Activated naive CD4-positive, alpha-beta T cell treated with anti-CD3 and anti-CD28 coated beads for 36 hours (primary cell): ENCODE measurements at regions not wholly inside any gene's neighbourhood (a gene's known extent, or its start where the extent isn't known, plus 50 kb on each side); places are given as distances from the start of the nearest gene placed in this dataset.
"Not testable (repeated sequence)": the region's sequence is repeated elsewhere in the genome, so short reads cannot be mapped to it uniquely, and the experiment has no call there.

ENCODE experiments used
- CTCF ChIA-PET: fragments of 350-600 bp; sonication (Branson Sonifier 250); formaldehyde crosslinking; loops from one replicate; lab custom pipeline; 2021; ENCODE audit warnings: antibody characterized with exemption; lab: Charles Lee
- DNase-seq: peaks from one replicate; pipeline ENCODE4 v3.0.0-alpha.2; 2020
- H3K27ac Mint-ChIP-seq: one replicate; pipeline ENCODE4 v1.8.0; 2021; ENCODE audit warnings: mild to moderate bottlenecking, mixed read lengths
- H3K27me3 Mint-ChIP-seq: one replicate; pipeline ENCODE4 v1.8.0; 2021; ENCODE audit warnings: low read depth, mixed read lengths
- H3K36me3 Mint-ChIP-seq: one replicate; pipeline ENCODE4 v1.8.0; 2021; ENCODE audit warnings: low read depth, mixed read lengths
- H3K4me1 Mint-ChIP-seq: one replicate; pipeline ENCODE4 v1.8.0; 2021; ENCODE audit warnings: low read depth, mixed read lengths
- H3K4me3 Mint-ChIP-seq: one replicate; pipeline ENCODE4 v1.8.0; 2021; ENCODE audit warnings: mild to moderate bottlenecking, moderate library complexity, mixed read lengths
- H3K9me3 Mint-ChIP-seq: one replicate; pipeline ENCODE4 v1.8.0; 2021; ENCODE audit warnings: mixed read lengths
- intact Hi-C: fragments of 100-400 bp; cut with micrococcal nuclease; formaldehyde crosslinking; loops from one replicate; pipeline ENCODE4 v1.15.1; 2023

DNA sequence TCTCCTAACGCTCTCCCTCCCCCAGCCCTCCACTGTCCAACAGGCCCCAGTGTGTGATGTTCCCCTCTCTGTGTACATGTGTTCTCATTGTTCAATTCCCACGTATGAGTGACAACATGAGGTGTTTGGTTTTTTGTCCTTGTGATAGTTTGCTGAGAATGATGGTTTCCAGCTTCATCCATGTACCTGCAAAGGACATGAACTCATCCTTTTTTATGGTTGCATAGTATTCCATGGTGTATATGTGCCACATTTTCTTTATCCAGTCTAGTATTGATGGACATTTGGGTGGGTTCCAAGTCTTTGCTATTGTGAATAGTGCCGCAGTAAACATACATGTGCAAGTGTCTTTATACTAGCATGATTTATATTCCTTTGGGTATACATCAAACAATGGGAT lies 347.4 kb downstream of the MAGEE1 start:
- DNase-seq, CTCF ChIA-PET, H3K4me3 Mint-ChIP-seq, H3K27me3 Mint-ChIP-seq, intact Hi-C loops, H3K4me1 Mint-ChIP-seq, H3K27ac Mint-ChIP-seq, H3K9me3 Mint-ChIP-seq, H3K36me3 Mint-ChIP-seq: not testable (repeated sequence)

DNA sequence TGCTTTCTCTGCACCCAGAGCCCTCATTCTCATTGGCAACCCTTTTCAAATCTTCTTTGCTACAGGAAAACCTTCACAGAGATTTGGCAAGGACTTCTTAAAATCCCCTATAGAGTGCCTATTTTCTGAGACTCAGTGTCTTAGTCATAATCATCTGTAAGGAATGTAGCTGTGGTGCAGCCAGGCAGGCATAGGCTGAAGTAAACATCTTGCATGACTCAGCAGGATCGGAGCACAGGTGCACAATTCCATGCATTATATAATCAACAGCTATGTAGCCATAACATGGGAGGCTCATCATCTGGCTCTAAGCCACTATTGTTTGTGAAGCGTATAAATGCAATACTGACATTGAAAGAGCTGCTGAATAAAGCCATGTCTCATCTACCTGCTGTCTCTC lies 368.8 kb downstream of the MAGEE1 start:
- H3K9me3 Mint-ChIP-seq = no peaks in the 10 kb centered on the region
- H3K4me3 Mint-ChIP-seq = no peak overlapping the region
- intact Hi-C loops = no loop called here
- H3K36me3 Mint-ChIP-seq = no peaks in the 10 kb centered on the region
- CTCF ChIA-PET = no interaction called here
- no peaks in the 10 kb centered on the region for H3K27me3 Mint-ChIP-seq
- no peaks in the 10 kb centered on the region for H3K4me1 Mint-ChIP-seq
- H3K27ac Mint-ChIP-seq = no peak overlapping the region
- no peak for DNase-seq

DNA sequence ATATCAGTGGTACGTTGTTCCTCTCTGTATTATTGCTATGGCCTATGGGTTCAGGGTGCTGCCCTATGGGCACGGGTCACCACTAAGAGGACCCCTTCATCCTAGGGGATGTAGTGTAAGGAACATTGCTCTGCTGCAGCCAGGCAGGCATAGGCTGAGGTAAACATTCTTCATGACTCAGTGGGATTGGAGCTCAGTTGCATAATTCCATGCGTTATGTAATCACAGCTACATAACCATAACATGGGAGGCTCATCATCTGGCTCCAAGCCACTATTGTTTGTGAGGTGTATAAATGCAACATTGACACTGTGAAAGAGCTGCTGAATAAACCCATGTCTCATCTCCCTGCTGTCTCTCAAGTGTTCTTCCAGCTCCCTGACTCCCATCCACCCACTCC lies 375.2 kb downstream of the MAGEE1 start:
- Mint-ChIP-seq H3K27ac (no peak overlapping the region), H3K9me3 (no peaks in the 10 kb centered on the region), H3K4me1 (no peaks in the 10 kb centered on the region), H3K36me3 (no peaks in the 10 kb centered on the region), H3K4me3 (no peak overlapping the region), H3K27me3 (no peaks in the 10 kb centered on the region)
- no peak for DNase-seq
- intact Hi-C loops = no loop called here
- CTCF ChIA-PET = no interaction called here

DNA sequence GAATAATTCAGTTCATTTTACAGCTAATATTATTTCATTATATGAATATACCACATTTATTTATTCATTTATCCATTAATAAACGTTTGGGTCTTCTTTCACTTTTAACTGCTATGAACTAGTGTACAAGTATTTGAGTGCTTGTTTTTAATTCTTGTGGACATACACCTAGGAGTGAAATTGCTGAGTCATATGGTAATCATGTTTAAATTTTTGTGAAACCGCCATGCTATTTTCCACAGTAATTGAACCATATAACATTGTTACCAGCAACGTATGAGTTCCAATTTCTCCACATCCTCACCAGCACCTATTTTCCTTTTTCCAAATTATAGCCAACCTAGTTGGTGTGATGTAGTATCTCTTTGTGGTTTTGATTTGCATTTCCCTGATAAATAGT lies 388.2 kb downstream of the MAGEE1 start:
- intact Hi-C loops = no loop called here
- H3K9me3 Mint-ChIP-seq = no peaks in the 10 kb centered on the region
- CTCF ChIA-PET = no interaction called here
- no peak overlapping the region for H3K27ac Mint-ChIP-seq
- H3K4me3 Mint-ChIP-seq = no peak overlapping the region
- no peaks in the 10 kb centered on the region for H3K27me3 Mint-ChIP-seq
- H3K4me1 Mint-ChIP-seq = no peaks in the 10 kb centered on the region
- no peaks in the 10 kb centered on the region for H3K36me3 Mint-ChIP-seq
- DNase-seq = no peak

DNA sequence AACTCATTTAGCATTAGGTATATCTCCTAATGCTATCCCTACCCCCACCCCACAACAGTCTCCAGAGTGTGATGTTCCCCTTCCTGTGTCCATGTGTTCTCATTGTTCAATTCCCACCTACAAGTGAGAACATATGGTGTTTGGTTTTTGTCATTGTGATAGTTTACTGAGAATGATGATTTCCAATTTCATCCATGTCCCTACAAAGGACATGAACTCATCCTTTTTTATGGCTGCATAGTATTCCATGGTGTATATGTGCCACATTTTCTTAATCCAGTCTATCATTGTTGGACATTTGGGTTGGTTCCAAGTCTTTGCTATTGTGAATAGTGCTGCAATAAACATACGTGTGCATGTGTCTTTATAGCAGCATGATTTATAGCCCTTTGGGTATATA lies 389.8 kb downstream of the MAGEE1 start:
- H3K4me3 Mint-ChIP-seq, H3K36me3 Mint-ChIP-seq, DNase-seq, CTCF ChIA-PET, intact Hi-C loops, H3K4me1 Mint-ChIP-seq, H3K27ac Mint-ChIP-seq, H3K9me3 Mint-ChIP-seq, H3K27me3 Mint-ChIP-seq: not testable (repeated sequence)

DNA sequence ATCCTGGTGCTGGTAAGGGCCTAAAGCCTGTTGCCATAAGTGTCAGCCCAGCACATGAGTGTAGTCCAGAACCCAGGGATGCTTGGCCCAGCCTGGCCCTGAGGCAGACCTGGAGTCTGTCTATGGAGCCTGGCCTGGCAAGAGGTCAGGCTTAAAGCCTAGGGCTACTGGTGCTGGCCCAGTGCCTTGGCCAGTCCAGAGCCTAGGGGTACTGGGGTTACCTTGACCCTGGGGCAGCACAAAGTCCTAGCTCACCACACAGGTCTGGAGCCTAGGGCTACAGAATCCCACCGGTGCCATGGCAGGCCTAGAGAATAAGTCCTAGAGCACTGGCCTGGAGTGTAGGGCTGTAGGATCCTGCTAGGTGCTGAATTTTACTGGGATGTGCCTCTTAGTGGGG lies 393.8 kb downstream of the MAGEE1 start:
- Mint-ChIP-seq H3K4me3 (no peak overlapping the region), H3K36me3 (no peaks in the 10 kb centered on the region), H3K27me3 (no peaks in the 10 kb centered on the region), H3K27ac (no peak overlapping the region), H3K4me1 (no peaks in the 10 kb centered on the region), H3K9me3 (no peaks in the 10 kb centered on the region)
- CTCF ChIA-PET = no interaction called here
- intact Hi-C loops = no loop called here
- no peak for DNase-seq

DNA sequence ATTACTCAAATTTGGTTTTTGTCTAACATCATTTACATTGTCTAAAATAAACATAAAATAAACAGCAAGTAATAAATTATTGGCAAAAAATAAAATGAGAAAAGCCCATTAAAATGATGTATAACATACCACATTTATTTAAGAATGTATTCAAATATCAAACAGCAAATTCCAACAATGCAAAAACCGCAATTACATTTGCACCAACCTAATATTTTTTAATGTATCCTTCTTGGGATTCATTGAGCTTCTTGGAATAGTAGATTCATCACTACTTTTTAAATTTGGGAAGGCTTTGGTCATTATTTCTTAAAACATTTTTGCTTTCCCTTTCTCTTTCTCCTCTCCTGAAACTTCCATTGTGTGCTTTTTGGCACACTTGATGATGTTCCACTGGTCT lies 400.2 kb downstream of the MAGEE1 start:
- DNase-seq = no peak
- Mint-ChIP-seq H3K4me3 (no peak overlapping the region), H3K36me3 (no peaks in the 10 kb centered on the region), H3K27ac (no peak overlapping the region), H3K4me1 (no peaks in the 10 kb centered on the region), H3K27me3 (no peaks in the 10 kb centered on the region), H3K9me3 (no peaks in the 10 kb centered on the region)
- CTCF ChIA-PET = no interaction called here
- intact Hi-C loops = no loop called here

DNA sequence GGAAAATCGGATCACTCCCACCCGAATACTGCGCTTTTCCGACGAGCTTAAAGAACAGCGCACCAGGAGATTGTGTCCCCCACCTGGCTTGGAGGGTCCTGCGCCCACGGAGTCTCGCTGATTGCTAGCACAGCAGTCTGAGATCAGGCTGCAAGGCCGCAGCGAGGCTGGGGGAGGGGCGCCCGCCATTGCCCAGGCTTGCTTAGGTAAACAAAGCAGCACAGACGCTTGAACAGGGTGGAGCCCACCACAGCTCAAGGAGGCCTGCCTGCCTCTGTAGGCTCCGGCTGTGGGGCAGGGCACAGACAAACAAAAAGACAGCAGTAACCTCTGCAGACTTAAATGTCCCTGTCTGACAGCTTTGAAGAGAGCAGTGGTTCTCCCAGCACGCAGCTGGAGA lies 413.4 kb downstream of the MAGEE1 start:
- H3K27ac Mint-ChIP-seq, H3K27me3 Mint-ChIP-seq, intact Hi-C loops, DNase-seq, H3K4me1 Mint-ChIP-seq, H3K4me3 Mint-ChIP-seq, H3K9me3 Mint-ChIP-seq, H3K36me3 Mint-ChIP-seq, CTCF ChIA-PET: not testable (repeated sequence)

DNA sequence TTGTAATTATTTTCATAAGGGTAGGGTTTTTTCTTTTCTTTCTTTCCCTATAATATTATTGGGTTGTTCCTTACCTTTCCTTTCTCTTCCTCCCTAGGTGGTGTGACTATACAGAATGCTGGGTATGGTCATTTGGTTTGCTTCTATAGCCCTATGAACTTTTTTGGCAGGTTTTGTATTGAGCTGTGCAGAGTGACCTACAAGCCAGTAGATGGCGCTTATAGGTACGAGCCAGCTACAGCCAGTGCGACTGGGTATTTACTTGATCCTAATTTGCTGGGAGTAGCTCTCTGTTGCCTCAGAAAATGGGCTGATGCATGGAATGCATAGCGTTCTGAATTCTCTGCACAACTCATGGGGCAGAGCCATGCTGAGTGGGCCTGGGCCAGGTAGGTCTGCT lies 423.3 kb downstream of the MAGEE1 start:
- Mint-ChIP-seq H3K4me3 (no peak overlapping the region), H3K4me1 (no peaks in the 10 kb centered on the region), H3K36me3 (no peaks in the 10 kb centered on the region), H3K27me3 (no peaks in the 10 kb centered on the region), H3K9me3 (no peaks in the 10 kb centered on the region), H3K27ac (no peak overlapping the region)
- DNase-seq = no peak
- intact Hi-C loops = no loop called here
- CTCF ChIA-PET = interaction anchor here (0.8 kb wide), 1 partner anchor 9 kb away, joined by 3 read pairs; no protein-coding TSS in a partner anchor

DNA sequence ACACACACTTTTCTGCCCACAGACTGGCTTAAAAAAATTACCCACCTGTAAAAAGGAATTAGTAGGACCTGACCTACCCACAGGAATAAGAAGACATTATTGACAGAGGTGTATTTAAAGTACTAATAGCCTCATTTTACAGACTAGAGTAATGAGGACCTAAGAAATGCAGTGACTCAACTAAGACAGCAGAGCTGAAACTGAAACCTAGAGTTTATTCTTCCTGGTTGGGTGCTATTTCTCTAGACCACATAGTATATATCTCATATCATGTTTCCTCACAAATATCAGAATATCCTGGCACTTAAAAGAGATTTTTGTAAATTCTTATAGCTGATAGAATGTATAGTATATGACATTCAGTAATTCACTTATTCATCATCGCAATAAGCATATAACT lies 435.0 kb downstream of the MAGEE1 start:
- no peak for DNase-seq
- H3K27me3 Mint-ChIP-seq = peaks cover 6% of the 10 kb centered on the region
- no peak overlapping the region for H3K4me3 Mint-ChIP-seq
- no peaks in the 10 kb centered on the region for H3K4me1 Mint-ChIP-seq
- intact Hi-C loops = no loop called here
- CTCF ChIA-PET = no interaction called here
- H3K9me3 Mint-ChIP-seq = no peaks in the 10 kb centered on the region
- no peaks in the 10 kb centered on the region for H3K36me3 Mint-ChIP-seq
- no peak overlapping the region for H3K27ac Mint-ChIP-seq

DNA sequence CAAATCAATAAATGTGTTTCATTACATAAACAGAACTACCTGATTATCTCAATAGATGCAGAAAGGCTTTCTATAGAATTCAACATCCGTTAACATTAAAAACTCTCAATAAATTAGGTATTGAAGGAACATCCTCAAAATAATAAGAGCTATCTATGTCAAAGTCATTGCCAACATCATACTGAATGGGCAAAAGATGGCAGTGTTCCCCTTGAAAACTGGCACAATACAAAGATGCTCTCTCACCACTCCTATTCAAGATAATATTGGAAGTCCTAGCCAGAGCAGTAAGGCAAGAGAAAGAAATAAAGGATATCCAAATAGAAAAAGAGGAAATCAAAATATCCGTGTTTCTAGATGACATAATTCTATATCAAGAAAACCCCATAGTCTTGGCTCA lies 466.4 kb downstream of the MAGEE1 start:
- DNase-seq = no peak
- Mint-ChIP-seq H3K27ac (no peak overlapping the region), H3K4me3 (no peak overlapping the region), H3K27me3 (no peaks in the 10 kb centered on the region), H3K9me3 (peaks cover 3% of the 10 kb centered on the region), H3K4me1 (no peaks in the 10 kb centered on the region), H3K36me3 (no peaks in the 10 kb centered on the region)
- intact Hi-C loops = loop anchor here (10.0 kb wide), 1 partner anchor 1001 kb away; the partner anchor contains the start of genes COX7B and MAGT1
- CTCF ChIA-PET = no interaction called here

DNA sequence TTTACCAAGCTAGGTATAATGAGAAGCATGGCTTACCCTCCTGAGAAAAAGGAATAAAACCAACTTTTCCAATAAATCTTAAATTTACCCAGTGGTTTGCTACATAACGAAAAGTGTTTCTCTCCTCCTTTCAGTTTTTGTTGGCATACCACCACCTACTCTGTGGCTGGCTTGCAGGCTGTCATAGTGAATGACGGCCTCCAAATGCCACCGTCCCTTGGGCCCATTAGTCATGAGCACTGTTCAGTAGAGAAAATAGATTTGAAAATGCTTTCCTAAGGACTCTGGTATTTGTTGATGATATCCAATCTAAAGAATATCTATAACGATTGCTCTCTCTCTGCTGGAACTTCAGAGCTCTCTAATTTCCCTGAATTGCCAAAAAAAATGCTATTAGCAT lies 488.3 kb downstream of the MAGEE1 start:
- Mint-ChIP-seq H3K36me3 (no peaks in the 10 kb centered on the region), H3K27me3 (no peaks in the 10 kb centered on the region), H3K27ac (no peak overlapping the region), H3K4me3 (no peak overlapping the region), H3K4me1 (no peaks in the 10 kb centered on the region), H3K9me3 (peaks cover 8% of the 10 kb centered on the region)
- intact Hi-C loops = no loop called here
- DNase-seq = no peak
- CTCF ChIA-PET = no interaction called here

DNA sequence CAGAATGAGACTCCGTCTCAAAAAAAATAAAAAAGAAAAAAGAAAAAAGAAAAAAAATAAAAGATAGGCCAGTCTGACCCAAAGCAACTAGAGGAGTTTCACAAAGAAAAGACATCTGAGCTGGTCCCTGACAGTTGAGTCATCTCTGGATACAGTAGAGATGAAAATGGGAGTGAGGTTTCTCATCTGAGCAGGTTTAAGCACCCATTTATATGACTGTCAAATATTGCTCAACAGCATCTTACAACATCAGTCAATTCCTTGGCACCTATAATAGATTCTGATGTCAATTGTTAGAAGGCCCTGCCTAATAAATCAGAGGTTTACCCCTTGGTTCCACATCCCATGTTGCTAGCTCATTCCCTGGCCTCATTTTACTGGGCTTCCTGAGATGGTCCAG lies 490.5 kb downstream of the MAGEE1 start:
- H3K36me3 Mint-ChIP-seq = no peaks in the 10 kb centered on the region
- DNase-seq = no peak
- H3K27me3 Mint-ChIP-seq = no peaks in the 10 kb centered on the region
- H3K9me3 Mint-ChIP-seq = peaks cover 2% of the 10 kb centered on the region
- no peak overlapping the region for H3K27ac Mint-ChIP-seq
- CTCF ChIA-PET = interaction anchor here (0.5 kb wide), 1 partner anchor 1863 kb away, joined by 4 read pairs; no protein-coding TSS in a partner anchor
- H3K4me1 Mint-ChIP-seq = no peaks in the 10 kb centered on the region
- H3K4me3 Mint-ChIP-seq = no peak overlapping the region
- intact Hi-C loops = no loop called here

DNA sequence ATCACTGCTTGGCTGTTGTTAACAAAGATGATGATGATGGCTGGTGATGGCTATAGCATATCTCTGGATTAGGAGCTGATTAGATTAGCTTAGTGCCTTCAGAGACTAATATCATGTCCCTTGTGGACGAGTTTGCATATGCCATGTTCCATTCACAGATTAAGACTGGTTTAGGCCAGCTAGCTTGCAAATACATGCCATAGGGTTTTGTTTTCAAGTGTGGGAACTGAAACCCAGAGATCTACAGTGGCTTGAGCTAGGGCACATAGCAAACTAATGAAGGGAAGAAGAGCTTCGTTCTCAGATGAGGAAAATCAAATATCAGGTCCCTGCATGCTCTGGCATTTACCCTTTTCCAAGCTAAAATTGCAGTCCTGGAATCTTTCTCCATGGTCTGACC lies 492.3 kb downstream of the MAGEE1 start:
- DNase-seq = no peak
- no peaks in the 10 kb centered on the region for H3K36me3 Mint-ChIP-seq
- intact Hi-C loops = no loop called here
- no peak overlapping the region for H3K4me3 Mint-ChIP-seq
- H3K27me3 Mint-ChIP-seq = no peaks in the 10 kb centered on the region
- H3K9me3 Mint-ChIP-seq = peaks cover 1% of the 10 kb centered on the region
- CTCF ChIA-PET = no interaction called here
- no peak overlapping the region for H3K27ac Mint-ChIP-seq
- no peaks in the 10 kb centered on the region for H3K4me1 Mint-ChIP-seq
